ENCODE measurements at regions not wholly inside any gene's neighbourhood (a gene's known extent, or its start where the extent isn't known, plus 50 kb on each side); places are given as distances from the start of the nearest gene placed in this dataset.

GRCh38 chr2:41727711-41728110 lies 320.1 kb upstream of the PKDCC start:
- TF ChIP-seq POLR2AphosphoS5 (IDR thresholded peaks at IDR 0.05; ENCODE audit: low read length) (no peak), YBX1 (IDR thresholded peaks at IDR 0.05) (no peak), CTCF (IDR thresholded peaks at IDR 0.05 in 2 of 3, conservative IDR thresholded peaks at IDR 0.05 in 1 of 3; ENCODE audit: control insufficient read depth in 2 of 3, extremely low read depth in 1 of 3, insufficient read depth in 1 of 3, low read depth in 3 of 3, low read length in 3 of 3) (no peak), EED (IDR thresholded peaks at IDR 0.05; ENCODE audit: low read depth) (no peak), FOXK2 (IDR thresholded peaks at IDR 0.05) (no peak), EP300 (IDR thresholded peaks at IDR 0.05; ENCODE audit: borderline replicate concordance in 1 of 2, control insufficient read depth in 1 of 2, low read depth in 2 of 2, low read length in 2 of 2) (no peak), SMARCA5 (IDR thresholded peaks at IDR 0.05) (no peak), ZBED1 (IDR thresholded peaks at IDR 0.05; ENCODE audit: borderline replicate concordance) (no peak), TARDBP (IDR thresholded peaks at IDR 0.05; ENCODE audit: borderline replicate concordance) (no peak), REST (IDR thresholded peaks at IDR 0.05; ENCODE audit: low read depth, low read length) (no peak)

Measured in GM12878 (cell line).